Amygdala (tissue), 56 donors: ENCODE measurements at regions not wholly inside any gene's neighbourhood (a gene's known extent, or its start where the extent isn't known, plus 50 kb on each side); places are given as distances from the start of the nearest gene placed in this dataset.

ENCODE experiments used
- DNase-seq, 56 donors: peaks; one replicate each; lab custom pipeline; 2025; lab: John Stamatoyannopoulos, UW

DNA sequence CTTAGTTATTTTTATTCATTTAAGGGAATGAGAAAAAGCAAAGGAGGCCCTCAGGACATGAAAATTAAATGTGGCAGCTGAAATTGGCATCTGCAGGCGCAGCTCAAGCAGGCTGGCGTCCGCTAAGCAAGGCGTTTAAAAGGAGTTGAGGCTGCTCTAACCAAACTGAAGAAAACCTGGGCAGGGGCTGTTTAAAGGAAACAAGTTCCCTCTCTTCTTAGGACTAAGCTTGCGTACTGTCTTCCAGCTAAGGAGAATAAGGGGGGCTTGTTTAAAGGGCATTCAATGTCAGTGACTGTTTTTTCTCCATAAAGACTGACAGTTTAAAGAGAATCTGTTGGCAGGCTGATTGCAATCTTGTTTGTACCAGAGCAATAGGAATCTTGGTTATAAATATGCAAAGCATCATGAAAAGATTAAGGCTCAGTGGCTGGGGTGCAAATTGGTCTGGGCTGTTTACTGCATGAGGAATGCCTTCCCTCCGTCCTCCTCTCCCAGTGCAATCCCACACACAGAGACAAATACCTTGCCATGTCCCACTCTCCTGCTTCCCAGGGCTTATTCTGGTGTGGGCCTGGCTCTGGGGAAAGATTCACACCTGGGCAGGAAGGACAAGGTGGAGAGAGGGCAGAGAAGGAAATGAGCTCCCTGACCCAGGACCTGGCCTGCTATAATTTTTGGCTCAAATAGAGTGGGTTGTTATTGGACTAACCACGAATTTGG, 85.9 kb upstream of the LIFR start:
- peak in 21 of 56 donors; percentile 2 to 58 (median 14) for DNase-seq

DNA sequence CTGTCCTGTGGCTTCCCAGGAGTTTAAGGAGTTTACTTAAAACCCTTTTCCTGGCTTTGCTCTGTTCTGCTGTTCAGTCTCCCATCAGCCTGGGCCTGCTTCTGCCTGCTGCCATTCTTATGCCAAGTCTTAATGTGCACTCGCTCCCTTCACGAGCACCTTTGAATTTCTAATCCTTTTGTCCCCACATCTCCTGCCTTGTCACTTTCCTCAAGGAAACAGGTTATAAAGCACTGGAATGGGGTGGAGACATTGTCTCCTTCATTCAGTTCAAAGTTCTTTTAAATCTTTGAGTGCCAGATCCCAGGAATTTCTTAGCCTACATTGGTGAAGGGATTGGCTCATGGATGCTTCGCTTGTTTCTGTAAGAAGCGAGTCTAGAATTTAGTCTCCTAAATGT, 87.2 kb upstream of the LIFR start:
- DNase-seq: no peak

DNA sequence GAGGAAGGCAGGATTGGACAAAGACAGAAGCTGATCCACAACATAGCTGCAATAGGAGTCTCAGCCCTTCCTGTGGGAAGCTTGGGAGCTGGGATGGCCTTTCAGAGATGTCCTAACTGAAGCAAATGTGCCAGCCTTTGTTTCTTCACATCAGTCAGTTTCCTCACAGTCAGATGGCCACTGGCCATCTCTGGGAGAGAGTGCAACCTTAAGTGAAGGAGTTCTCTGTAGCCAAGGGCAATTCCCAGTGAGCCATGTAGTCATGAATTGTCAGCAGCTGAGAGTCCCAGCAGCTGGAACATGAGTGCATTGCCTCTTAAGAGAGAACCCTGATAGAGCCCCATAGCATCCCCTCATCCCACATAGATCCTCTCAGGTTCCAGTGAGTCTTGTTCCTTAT, 89.1 kb upstream of the LIFR start:
- DNase-seq: no peak

DNA sequence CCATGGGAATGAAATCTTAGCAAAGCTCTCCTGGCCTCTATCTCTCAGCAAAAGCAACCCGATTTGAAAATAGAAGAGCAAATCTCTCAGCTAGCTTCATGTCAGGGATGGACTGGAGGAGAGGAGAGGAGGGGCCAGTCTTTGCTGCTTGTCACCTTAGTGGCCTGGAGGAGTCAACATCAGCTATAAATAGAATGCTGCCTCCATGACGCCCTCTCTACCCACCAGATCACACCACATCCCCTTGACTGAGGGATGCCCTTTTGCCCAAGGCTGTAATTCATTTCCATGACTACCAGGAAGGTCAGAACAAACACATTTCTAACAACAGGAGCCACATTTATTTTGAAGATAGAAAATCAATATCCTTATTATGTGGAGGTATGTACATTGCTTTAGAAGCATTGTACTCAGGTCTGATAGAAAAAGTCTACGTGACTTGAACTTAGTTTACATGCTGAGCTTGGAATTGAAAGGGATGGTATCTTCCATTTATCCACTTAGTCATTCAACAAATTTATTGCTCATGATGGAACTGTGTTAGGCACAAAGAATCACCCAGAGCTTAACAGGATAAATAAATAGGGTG, 92.4 kb upstream of the LIFR start:
- DNase-seq: no peak

DNA sequence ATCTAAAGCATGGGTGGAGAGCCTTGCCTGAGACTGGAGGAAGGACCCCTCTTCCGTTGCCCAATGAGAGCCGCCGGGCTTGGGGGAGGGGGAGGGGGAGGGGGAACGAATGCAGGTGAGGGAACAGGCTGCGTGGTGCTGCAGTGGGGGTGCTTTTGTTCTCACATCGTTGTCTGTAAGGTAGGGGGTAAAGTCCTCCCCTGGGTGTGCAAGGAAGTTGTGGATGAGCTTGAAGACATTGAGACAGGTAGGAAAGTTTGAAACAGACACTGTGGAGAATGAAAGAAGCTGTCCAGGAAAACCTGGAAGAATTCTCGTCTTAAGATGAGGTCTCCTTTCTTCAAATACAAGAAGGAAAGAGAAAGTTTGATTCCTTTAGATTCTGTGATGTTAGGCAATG, 94.1 kb upstream of the LIFR start:
- no peak for DNase-seq

DNA sequence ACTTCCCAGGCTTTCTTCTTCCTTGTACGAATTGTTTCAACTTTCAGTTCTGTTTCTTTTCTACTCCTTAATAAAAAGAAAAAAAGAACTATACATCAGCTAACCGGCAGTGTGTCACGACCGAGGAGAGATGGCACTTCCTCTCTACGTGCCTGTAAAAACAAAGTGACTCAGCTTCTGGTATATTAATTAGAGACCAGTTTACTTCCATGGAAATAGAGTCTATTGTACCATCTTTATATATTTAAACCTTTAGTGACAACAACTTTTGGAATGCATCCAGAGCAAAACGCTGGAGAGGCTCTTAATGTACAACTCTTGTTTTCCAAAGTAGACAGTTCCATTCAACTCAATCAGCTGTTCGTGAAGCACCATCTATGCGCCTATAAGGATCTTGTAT, 94.5 kb upstream of the LIFR start:
- DNase-seq: no peak

DNA sequence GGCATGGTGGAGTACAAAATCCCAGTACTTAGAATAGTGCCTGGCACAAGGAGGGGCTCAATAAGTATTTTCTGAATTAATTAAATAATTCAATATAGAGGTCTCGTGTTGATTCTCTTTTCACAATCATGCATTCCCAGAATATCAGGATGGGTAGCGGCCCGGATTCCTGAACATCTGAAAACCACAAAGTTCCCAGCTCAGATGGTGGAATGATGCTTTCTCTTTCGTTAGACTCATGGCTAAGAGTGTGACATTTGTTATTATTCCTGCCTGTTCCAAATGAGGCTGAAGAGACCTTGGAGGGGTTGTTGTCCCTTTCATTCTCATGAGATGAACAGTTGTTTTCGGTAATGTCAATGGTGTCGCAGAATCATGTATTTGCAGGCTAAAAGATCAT, 95.4 kb upstream of the LIFR start:
- no peak for DNase-seq

DNA sequence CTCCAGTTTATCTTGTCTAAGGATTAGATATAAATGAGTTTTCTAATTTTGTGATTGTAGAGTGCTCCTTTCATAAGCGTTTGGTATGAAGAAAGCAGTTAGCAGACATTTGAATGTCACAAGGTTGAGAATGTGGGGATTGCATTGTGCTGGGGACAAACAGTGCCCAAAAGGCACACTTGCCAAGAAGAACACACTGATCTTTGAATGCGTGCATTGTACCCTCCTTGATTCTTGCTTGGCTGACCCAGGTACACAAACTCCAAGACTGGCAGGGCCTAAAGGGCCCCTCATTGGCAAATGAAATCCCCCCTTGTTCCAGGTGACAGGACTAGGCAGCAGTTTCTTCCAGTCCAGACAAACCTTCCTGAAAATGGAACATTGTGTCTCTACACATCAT, 96.9 kb upstream of the LIFR start:
- DNase-seq: no peak

DNA sequence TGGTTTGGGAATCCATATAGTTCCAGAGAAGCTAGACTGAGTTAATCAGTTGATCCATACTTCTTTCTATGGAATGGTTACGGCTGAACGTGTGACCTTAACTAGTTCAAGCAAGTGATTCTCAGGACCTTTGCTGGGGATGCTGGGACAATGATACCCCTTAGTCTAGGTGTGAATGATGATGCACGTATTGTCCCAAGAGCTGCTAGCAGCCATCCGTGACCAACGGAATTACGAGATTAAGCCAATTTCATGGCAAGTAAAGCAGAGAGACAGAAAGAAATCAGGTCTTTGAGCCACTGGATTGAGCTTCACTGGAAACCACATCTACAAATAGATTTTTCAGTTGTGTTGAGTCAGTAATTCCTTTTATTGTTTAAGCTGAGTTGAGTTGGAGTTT, 99.2 kb upstream of the LIFR start:
- DNase-seq: no peak

DNA sequence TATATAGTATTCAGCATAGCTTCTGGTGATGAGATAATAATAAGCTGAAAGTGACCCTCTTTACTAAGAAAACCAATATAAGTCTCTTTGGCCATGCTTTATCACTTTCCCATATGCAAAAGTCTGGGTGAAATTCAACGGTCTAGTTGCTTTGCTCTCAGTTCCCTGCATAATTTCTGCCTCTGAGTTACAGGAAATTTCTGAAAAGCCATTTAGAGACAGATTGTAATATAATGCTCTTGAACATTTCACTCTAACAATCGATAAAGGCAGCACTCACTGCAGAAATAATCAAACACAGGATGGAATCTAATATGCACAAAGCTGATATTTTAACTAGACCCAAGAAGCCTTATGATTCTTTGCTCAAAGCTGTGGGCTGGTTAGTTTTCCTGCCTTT, 100.1 kb upstream of the LIFR start:
- no peak for DNase-seq

DNA sequence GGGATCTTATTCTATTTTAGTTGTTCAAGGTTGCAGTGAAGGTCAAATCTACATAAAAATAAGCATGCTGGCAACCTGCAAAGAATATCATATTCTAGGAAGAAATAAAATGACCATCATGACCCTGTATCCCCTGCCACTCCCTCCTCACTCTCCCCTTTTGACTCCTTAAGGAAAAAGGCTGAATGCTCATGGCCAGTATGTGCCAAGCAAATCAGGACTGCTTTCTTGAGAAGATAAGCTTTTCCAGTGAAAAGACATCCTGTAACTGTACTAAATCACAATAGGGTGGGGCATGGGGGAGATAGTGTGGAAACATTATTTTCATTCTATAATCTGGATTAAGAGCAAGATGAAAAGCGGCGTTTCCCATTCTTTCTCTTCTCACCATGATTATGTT, 100.6 kb upstream of the LIFR start:
- DNase-seq: no peak

DNA sequence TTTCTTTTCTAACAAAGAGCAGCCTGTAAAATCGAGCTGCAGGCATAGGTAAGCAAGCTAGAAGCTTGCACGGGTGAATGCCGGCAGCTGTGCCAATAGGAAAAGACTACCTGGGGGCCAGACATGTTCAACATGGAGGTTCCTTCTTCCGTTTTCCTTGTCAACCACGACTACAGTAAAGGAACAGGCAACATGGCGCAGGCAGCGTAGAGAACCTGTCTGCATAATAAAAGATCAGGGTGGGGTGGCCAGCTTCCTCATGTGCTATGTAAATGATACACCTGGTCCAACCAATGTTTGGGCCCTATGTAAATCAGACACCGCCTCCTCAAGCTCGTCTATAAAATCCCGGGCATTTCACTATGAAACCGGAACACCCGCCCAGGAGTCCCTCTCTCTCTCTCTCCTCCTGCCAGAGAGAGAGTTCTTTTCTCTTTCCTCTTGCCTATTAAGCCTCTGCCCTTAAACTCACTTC, 103.8 kb upstream of the LIFR start:
- DNase-seq: no peak

DNA sequence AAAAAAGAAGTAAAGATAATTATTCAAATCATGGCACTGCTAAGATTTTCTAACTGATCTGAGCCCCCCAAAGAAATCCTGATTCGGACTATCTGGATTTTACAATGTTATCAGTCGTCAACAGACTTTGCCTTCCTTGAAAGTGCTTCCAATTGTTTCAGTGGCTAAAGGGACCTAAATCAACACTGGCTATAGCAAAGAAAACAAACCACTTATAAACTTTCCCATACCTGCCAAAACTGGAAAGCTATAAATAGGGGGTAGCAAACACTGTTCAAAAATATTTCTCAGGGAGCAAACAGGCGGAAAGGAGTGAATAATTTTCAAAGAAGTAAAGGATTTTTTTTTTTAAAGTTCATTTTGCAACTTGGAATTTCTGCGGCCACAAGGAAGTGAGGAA, 105.6 kb upstream of the LIFR start:
- no peak for DNase-seq

DNA sequence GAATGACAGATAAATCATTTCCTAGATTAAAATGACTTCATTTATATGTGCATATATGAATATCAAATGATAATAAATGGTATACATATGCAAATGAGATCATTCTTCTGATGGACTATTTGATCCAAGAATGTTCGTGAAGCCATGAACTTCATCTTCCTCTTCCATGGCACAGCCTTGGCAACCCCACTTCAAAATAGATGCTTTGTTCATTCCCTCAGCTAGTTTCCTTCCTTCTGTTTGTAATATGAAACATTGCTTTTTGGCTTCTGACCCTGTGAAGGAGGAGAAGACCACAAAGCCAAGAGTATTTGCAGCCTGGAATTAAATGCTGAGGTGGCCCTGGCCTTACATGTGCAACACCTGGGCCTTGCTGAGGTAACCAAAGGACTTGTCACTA, 106.8 kb upstream of the LIFR start:
- DNase-seq: no peak

DNA sequence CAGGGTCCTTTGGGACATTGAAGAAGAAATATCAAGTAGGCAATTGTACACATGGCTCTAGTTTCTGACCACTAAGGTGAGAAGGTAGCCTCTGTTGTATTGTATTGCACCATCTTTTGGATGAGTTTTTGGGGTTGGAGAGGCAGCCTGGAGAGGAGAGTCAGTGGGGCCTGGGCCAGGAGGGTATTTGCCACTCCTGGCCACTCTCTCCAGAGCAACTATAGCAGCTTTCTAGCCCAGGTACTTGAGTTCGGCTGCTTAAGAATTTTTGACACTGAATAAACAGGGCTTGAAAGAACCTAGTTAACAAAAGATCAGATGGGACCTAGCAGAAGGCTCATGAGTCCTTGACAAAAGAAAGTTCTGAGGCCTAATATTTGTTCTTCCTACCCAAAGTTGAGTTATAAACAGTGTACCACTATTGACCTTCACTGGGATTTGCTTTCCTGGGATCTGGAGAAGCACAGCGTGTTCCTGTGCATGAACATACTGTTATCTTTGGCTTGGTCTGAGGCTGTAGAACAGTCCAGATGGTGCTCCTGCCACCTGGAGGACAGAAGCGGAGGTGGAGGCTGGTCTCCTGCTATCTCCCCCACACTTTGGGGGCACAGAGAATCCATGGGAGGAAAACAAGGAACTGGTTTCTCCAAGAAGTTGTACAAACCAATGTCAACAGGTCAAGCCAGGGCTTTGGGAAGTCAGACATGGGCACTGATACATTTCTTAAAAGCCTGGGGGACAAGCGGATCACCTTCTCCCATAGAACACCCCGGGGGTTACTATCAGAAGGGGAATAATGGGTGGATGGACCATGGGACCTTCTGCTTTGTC, 110.4 kb upstream of the LIFR start:
- no peak for DNase-seq

DNA sequence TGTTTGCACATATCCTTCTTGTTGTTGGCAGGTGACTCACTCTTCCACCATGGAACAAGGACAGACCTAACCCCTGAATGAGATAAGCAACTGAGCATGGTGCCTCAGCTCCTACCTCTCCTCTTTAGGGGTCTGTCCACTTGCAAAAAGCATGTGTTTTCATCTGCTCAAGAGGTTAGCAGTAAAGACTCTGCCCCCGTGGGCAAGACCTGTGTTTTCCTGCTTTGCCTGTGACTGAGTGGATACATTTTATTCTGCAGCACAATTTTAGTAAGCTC, 111.0 kb upstream of the LIFR start:
- DNase-seq: no peak

DNA sequence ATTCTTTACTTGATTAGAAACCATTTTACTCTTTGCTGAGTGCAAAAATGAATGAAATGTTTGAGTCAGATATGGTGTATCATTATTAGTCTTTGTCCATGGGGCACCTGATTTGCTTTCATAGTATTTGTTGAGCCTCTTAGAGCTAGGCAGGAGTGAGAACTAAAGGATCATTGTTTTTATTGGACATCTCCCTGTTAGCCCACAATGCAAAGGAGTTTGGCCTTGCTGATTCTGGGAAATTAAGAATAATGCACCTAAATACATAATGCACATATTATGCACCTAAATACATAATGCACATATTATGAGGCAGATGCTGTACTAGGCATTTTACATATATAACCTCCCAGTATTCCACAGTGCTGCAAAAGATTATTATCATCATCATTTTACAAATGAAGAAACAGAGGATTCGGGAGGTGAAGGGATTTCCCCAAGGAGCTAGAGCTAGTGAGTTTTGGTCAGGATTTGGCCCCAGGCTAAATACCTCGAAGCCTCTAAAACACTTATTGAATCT, 113.0 kb upstream of the LIFR start:
- no peak for DNase-seq

DNA sequence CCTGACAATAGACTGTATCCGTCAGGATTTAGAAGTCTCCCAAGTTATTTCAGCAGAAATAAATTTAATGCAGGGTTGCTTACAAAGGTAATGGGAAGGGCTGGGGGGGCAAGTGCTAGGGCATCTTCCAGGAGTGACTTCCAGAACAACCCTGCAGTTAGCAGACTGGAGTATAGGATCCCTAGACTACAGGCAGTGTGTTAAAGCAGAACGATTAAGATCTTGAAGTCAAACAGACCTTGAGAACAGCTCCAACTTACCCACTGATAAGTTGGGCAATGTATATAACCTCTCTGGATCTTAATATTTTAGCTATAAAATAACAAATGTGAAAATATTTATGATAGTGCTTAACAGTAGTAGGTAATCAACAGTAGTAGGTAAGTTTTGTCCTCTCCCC, 113.6 kb upstream of the LIFR start:
- DNase-seq: no peak

DNA sequence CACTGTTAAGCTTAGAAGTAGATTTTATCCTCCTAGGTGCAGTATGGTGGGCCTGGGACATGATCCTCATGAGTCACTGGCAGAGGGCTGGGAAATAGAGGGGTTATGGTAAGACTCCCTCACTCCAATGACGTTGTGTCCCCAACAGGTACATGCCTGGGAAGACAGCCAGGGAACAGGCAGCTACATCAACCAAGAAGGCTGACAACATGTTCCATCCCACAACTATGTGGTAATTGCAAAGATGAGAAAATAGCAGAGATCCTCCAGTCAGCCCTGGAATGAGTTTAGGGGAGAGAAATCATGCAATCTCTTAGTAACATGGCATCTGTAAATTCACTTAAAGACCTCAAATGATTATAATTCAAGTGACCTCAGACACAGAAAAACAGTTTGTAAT, 114.4 kb upstream of the LIFR start:
- DNase-seq: no peak

DNA sequence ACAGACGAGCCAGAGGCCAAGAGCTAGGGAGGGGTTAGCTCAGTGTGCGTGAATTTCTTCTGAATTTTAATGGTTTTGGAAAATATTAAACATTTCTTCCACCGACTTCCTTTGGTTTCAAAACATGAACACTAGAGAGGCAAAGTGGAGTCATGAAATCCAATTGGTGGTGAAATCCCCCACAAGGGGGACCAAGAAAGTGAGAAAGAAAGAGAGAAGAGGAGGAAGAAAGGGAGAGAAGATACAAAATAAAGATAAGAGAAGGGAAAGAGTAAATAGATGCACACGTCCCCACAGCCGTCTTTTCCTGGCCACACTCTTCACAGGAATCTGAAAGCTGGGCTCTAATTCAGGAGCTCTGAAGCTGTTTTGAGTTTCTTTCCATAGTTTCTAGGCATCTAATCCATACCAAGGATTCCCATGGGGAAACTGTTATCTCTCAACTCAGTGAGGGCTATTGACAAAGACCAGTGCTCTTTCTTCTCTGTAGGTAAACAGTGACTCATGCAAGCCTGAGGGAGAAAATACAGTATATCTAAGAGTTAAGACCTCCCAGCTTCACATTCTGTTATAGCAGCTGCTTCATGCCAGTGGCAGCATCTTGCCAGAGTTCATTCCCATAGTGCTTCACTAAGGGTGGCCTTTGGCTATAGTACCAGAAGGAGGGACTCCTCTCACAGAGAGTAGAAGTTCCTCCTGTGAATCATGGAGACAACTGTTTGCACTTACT, 115.8 kb upstream of the LIFR start:
- DNase-seq: no peak

DNA sequence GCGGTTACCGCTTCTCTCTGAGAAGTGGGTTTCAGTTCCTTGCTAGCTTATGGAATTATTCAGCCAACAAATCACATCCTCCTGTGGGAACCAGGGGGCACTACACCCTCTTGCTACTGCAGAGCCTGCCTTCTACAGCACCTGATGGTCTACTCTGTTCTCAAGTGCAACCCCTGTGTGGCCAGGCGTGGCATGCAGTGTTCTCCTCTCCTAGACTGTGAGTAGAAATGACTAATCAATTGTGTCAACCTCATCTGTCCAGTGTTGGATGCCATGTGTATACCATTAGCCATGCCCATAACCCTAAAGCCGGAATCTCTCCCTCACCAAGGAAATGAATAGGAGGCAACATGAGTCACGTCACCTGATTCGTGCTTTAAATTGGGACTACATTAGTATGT, 117.2 kb upstream of the LIFR start:
- DNase-seq: no peak
